Stimulated activated naive CD4-positive, alpha-beta T cell treated with Interleukin-2 at 50 U/mL for 16 hours (primary cell): ENCODE measurements at regions not wholly inside any gene's neighbourhood (a gene's known extent, or its start where the extent isn't known, plus 50 kb on each side); places are given as distances from the start of the nearest gene placed in this dataset.

Source experiments
- DNase-seq: peaks from one replicate; lab custom pipeline; 2025; lab: John Stamatoyannopoulos, UW

GRCh38 chr9:129330711-129331492, 152.8 kb upstream of the IER5L start:
- no peak for DNase-seq

- DNase-seq: no peak
These were observed 150.4 kb upstream of the IER5L start for GRCh38 chr9:129328355-129329042.

- no peak for DNase-seq
These were observed 149.7 kb upstream of the IER5L start for GRCh38 chr9:129327552-129328328.

- no peak for DNase-seq
These were observed 148.3 kb upstream of the IER5L start for GRCh38 chr9:129326061-129327005.

- DNase-seq: no peak
These were observed 146.9 kb upstream of the IER5L start for GRCh38 chr9:129324808-129325502.

- DNase-seq: no peak
These were observed 146.0 kb upstream of the IER5L start for GRCh38 chr9:129323999-129324553.

- DNase-seq: no peak
These were observed 145.4 kb upstream of the IER5L start for GRCh38 chr9:129323376-129323998.

GRCh38 chr9:129322641-129323375, 144.7 kb upstream of the IER5L start:
- DNase-seq: no peak

GRCh38 chr9:129322022-129322621, 144.1 kb upstream of the IER5L start:
- no peak for DNase-seq

- DNase-seq: no peak
These were observed 143.4 kb upstream of the IER5L start for GRCh38 chr9:129321286-129322021.

GRCh38 chr9:129320575-129321285, 142.7 kb upstream of the IER5L start:
- DNase-seq: peak; percentile 18

GRCh38 chr9:129319938-129320481, 141.9 kb upstream of the IER5L start:
- no peak for DNase-seq

- no peak for DNase-seq
These were observed 141.2 kb upstream of the IER5L start for GRCh38 chr9:129319076-129319937.

- DNase-seq: no peak
These were observed 140.3 kb upstream of the IER5L start for GRCh38 chr9:129318121-129319075.
